Neuronal stem cell (in vitro differentiated cells): ENCODE measurements at regions not wholly inside any gene's neighbourhood (a gene's known extent, or its start where the extent isn't known, plus 50 kb on each side); places are given as distances from the start of the nearest gene placed in this dataset.

Source experiments
- DNase-seq: peaks from one replicate; pipeline ENCODE4 v3.0.0-alpha.2; 2013; ENCODE audit warnings: low spot score
- H2AFZ ChIP-seq: one replicate; pipeline ENCODE4 v1.6.1; 2013; ENCODE audit warnings: mild to moderate bottlenecking, low read length, inconsistent platforms
- H2AK5ac ChIP-seq: 2 replicates; pipeline ENCODE4 v1.6.1; 2013; ENCODE audit warnings: low read depth, mild to moderate bottlenecking, inconsistent platforms, low read length, moderate library complexity, mixed read lengths
- H2BK120ac ChIP-seq: 2 replicates; pipeline ENCODE4 v1.6.1; 2013; ENCODE audit warnings: low read depth, mild to moderate bottlenecking, inconsistent platforms, low read length, moderate library complexity, mixed read lengths
- H2BK12ac ChIP-seq: one replicate; pipeline ENCODE4 v1.6.1; 2013; ENCODE audit warnings: low read length, inconsistent platforms
- H2BK15ac ChIP-seq: 2 replicates; pipeline ENCODE4 v1.6.1; 2013; ENCODE audit warnings: mild to moderate bottlenecking, low read length, inconsistent platforms, mixed read lengths
- H2BK5ac ChIP-seq: one replicate; pipeline ENCODE4 v1.6.1; 2013; ENCODE audit warnings: inconsistent platforms, mild to moderate bottlenecking, low read length, moderate library complexity
- H3K14ac ChIP-seq: one replicate; pipeline ENCODE4 v1.6.1; 2013; ENCODE audit warnings: low read length, inconsistent platforms
- H3K18ac ChIP-seq: 2 replicates; pipeline ENCODE4 v1.6.1; 2013; ENCODE audit warnings: low read length, inconsistent platforms
- H3K23ac ChIP-seq: 2 replicates; pipeline ENCODE4 v1.6.1; 2013; ENCODE audit warnings: low read depth, mild to moderate bottlenecking, mixed read lengths, low read length, inconsistent platforms; ENCODE audit not compliant: poor library complexity
- H3K27ac ChIP-seq: replicated peaks from 3 replicates; pipeline ENCODE4 v1.5.1; 2013; ENCODE audit warnings: low read length, inconsistent platforms
- H3K27me3 ChIP-seq, 3 experiments: 2 replicates each; pipeline ENCODE4 v1.6.1; 2013; ENCODE audit warnings: low read length in 3 of 3, mild to moderate bottlenecking in 2 of 3, inconsistent platforms in 1 of 3, low read depth in 1 of 3, mixed read lengths in 1 of 3, moderate library complexity in 1 of 3; ENCODE audit not compliant: control insufficient read depth in 3 of 3, insufficient read depth in 3 of 3
- H3K36me3 ChIP-seq, 2 donors: replicated peaks in 1 of 2; 2 replicates each; pipeline ENCODE4 v1.6.1; 2013; ENCODE audit warnings: low read length in 2 of 2; ENCODE audit not compliant: control insufficient read depth in 2 of 2, insufficient read depth in 2 of 2
- H3K4ac ChIP-seq: 2 replicates; pipeline ENCODE4 v1.6.1; 2013; ENCODE audit warnings: inconsistent platforms, mild to moderate bottlenecking, low read length, moderate library complexity
- H3K4me1 ChIP-seq, 2 donors: 1 replicate in 1 of 2; 2 replicates in 1 of 2; pipeline ENCODE4 v1.6.1; 2013; ENCODE audit warnings: low read length in 2 of 2, low read depth in 1 of 2; ENCODE audit not compliant: control insufficient read depth in 2 of 2, insufficient read depth in 1 of 2
- H3K4me2 ChIP-seq: one replicate; pipeline ENCODE4 v1.6.1; 2013; ENCODE audit warnings: mild to moderate bottlenecking, low read length, inconsistent platforms; ENCODE audit not compliant: insufficient read depth, poor library complexity, severe bottlenecking
- H3K4me3 ChIP-seq, 2 donors: 2 replicates each; pipeline ENCODE4 v1.5.1; 2013; ENCODE audit warnings: low read length in 2 of 2, mild to moderate bottlenecking in 2 of 2, inconsistent platforms in 1 of 2, moderate library complexity in 1 of 2
- H3K79me1 ChIP-seq: one replicate; pipeline ENCODE4 v1.6.1; 2013; ENCODE audit warnings: low read depth, mild to moderate bottlenecking, inconsistent platforms, low read length, moderate library complexity
- H3K9ac ChIP-seq: one replicate; pipeline ENCODE4 v1.6.1; 2013; ENCODE audit warnings: mild to moderate bottlenecking, low read depth, low read length, inconsistent platforms; ENCODE audit not compliant: poor library complexity
- H3K9me3 ChIP-seq, 2 donors: replicated peaks in 1 of 2; 2 replicates each; pipeline versions ENCODE3 to v1.6.1; 2013; ENCODE audit warnings: low read length in 2 of 2, mild to moderate bottlenecking in 2 of 2, inconsistent platforms in 1 of 2, low read depth in 1 of 2, mixed read lengths in 1 of 2, moderate library complexity in 1 of 2; ENCODE audit not compliant: control insufficient read depth in 2 of 2, insufficient read depth in 1 of 2
- H4K8ac ChIP-seq: one replicate; pipeline ENCODE4 v1.6.1; 2013; ENCODE audit warnings: low read depth, mild to moderate bottlenecking, inconsistent platforms, low read length, moderate library complexity
- H4K91ac ChIP-seq: one replicate; pipeline ENCODE4 v1.6.1; 2013; ENCODE audit warnings: low read length, low read depth, mild to moderate bottlenecking, inconsistent platforms; ENCODE audit not compliant: poor library complexity
- WGBS, 2 donors: extraction: QIAGEN DNeasy Blood & Tissue Kit; methylation state at CpG; one replicate each; pipeline ENCODE4 v1.1.7; 2013; ENCODE audit warnings: missing lambda C conversion rate in 2 of 2, mixed read lengths in 1 of 2; ENCODE audit not compliant: insufficient read length in 2 of 2, insufficient replicate concordance in 1 of 2; ENCODE audit errors: extremely low coverage in 2 of 2; 5-methylcytosine and 5-hydroxymethylcytosine counted together

DNA sequence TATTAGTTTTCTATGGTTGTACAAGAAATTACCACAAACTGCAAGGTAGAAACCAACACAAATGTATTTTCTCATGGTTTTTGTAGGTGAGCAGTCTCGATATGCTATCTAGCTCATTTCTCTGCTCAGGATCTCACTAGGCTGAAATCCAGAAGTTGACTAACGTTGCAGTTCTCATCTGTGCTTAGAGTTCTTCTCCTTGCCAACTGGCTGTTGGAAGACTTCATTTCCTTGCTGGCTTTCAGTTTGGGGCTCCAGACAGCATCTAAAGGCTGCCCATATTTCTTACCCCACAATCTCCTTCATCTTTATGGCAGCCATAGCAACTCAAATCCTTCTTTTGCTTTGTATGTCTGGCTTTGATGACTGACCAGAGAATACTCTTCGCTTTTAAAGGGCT, 362.6 kb upstream of the ADGRL4 start:
- H2BK12ac ChIP-seq: no peak overlapping the region
- H3K4me2 ChIP-seq: no peak overlapping the region
- no peak overlapping the region for H3K14ac ChIP-seq
- no peak overlapping the region for H2AFZ ChIP-seq
- no peaks in the 10 kb centered on the region for H3K27me3 ChIP-seq
- no peak overlapping the region for H2AK5ac ChIP-seq
- no peak overlapping the region for H3K27ac ChIP-seq
- H2BK5ac ChIP-seq: no peak overlapping the region
- no peak overlapping the region for H3K23ac ChIP-seq
- H3K18ac ChIP-seq: no peak overlapping the region
- H2BK120ac ChIP-seq: no peak overlapping the region
- H4K91ac ChIP-seq: no peak overlapping the region
- no peak for DNase-seq
- H3K9ac ChIP-seq: no peak overlapping the region
- H4K8ac ChIP-seq: no peak overlapping the region
- H3K4me1 ChIP-seq: peaks cover 0 to 2% of the 10 kb centered on the region in 2 donors
- H3K9me3 ChIP-seq: peaks cover 0 to 2% of the 10 kb centered on the region in 2 donors
- no peaks in the 10 kb centered on the region for H3K36me3 ChIP-seq
- H2BK15ac ChIP-seq: no peak overlapping the region
- no peaks in the 10 kb centered on the region for H3K79me1 ChIP-seq
- no peak overlapping the region for H3K4me3 ChIP-seq
- WGBS, 2 donors: no CpG with 5 or more reads among the region's 3 CpGs
- H3K4ac ChIP-seq: no peak overlapping the region

DNA sequence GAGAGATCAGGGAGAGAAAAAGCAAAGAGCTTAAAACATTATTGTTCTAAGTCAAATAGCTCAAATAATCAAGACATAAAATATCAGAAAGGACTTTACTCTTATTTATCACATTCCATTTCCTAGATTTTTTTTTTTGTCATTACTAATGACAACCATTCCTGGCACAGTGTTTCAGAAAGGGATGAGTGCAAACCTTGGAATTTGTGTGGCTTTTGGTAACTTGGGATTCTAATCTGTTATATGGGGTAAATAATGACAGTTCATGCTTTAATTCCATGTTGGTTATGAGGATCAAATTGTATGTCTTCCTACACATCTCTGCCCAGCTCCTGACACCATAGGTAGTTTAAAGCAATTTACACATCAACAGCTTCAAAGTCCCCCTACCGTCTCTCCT, 358.4 kb upstream of the ADGRL4 start:
- H3K36me3 ChIP-seq: no peaks in the 10 kb centered on the region
- no peak overlapping the region for H2BK12ac ChIP-seq
- H3K4me3 ChIP-seq: no peak overlapping the region
- H3K23ac ChIP-seq: no peak overlapping the region
- H2BK5ac ChIP-seq: no peak overlapping the region
- H3K27ac ChIP-seq: no peak overlapping the region
- H3K14ac ChIP-seq: no peak overlapping the region
- no peaks in the 10 kb centered on the region for H3K4me1 ChIP-seq
- no peaks in the 10 kb centered on the region for H3K79me1 ChIP-seq
- no peak overlapping the region for H2BK120ac ChIP-seq
- no peak for DNase-seq
- H3K4ac ChIP-seq: no peak overlapping the region
- H4K91ac ChIP-seq: no peak overlapping the region
- H2BK15ac ChIP-seq: no peak overlapping the region
- H2AFZ ChIP-seq: no peak overlapping the region
- no peaks in the 10 kb centered on the region for H3K27me3 ChIP-seq
- H4K8ac ChIP-seq: no peak overlapping the region
- H3K18ac ChIP-seq: no peak overlapping the region
- no peaks in the 10 kb centered on the region for H3K9me3 ChIP-seq
- WGBS, 2 donors: no CpG with 5 or more reads among the region's 1 CpG
- H2AK5ac ChIP-seq: no peak overlapping the region
- H3K4me2 ChIP-seq: no peak overlapping the region
- no peak overlapping the region for H3K9ac ChIP-seq

DNA sequence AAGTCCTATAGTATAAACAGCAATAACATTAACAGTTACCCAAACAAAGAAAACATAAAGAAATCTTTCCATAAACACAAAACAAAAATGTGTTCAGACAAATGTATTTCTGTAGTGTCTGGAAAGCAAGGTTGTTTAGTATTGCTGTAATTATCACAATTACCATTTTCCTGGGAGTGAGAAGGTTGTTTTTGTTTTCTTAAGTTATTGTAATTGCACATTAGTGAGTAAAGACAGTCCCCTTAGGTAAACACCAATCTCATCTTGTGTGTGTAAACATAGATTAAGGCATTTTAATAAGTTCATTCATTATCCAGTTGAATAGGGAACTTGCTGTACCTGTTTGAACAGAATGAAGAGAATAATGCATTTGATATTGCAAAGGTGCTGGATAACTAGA, 356.9 kb upstream of the ADGRL4 start:
- Histone ChIP-seq H3K23ac (no peak overlapping the region), H3K27ac (no peak overlapping the region), H3K9me3 (no peaks in the 10 kb centered on the region), H3K4ac (no peak overlapping the region), H3K4me3 (no peak overlapping the region), H2BK15ac (no peak overlapping the region), H3K18ac (no peak overlapping the region), H3K4me1 (no peaks in the 10 kb centered on the region), H2BK5ac (no peak overlapping the region), H3K14ac (no peak overlapping the region), H4K91ac (no peak overlapping the region), H2BK12ac (no peak overlapping the region), H3K4me2 (no peak overlapping the region), H3K9ac (no peak overlapping the region), H4K8ac (no peak overlapping the region), H2BK120ac (no peak overlapping the region), H2AFZ (no peak overlapping the region), H2AK5ac (no peak overlapping the region), H3K36me3 (no peaks in the 10 kb centered on the region), H3K79me1 (no peaks in the 10 kb centered on the region), H3K27me3 (no peaks in the 10 kb centered on the region)
- DNase-seq: no peak

DNA sequence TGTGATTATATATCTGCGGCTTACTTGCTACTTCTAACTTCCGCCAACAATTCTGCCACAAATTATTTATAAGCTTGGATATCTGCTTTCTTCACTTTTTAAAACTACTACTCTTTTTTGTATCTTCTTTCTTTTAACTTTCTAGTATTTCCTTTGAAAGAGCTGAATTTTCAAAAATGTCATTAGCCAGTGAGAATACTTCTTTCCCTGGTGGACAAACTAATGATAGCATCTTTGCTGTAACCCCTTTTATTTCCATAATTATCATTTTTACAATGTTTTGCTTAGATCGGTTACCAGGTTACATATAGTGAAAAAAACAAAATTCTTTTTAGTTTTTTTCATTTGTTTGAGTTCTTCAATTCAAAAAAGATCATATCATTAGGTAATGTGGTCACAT, 355.9 kb upstream of the ADGRL4 start:
- DNase-seq: no peak
- Histone ChIP-seq H2BK12ac (no peak overlapping the region), H2BK5ac (no peak overlapping the region), H3K27me3 (no peaks in the 10 kb centered on the region), H3K79me1 (no peaks in the 10 kb centered on the region), H3K36me3 (no peaks in the 10 kb centered on the region), H2BK120ac (no peak overlapping the region), H2AK5ac (no peak overlapping the region), H3K4me1 (no peaks in the 10 kb centered on the region), H4K8ac (no peak overlapping the region), H3K18ac (no peak overlapping the region), H3K4me2 (no peak overlapping the region), H3K23ac (no peak overlapping the region), H3K27ac (no peak overlapping the region), H3K14ac (no peak overlapping the region), H3K4me3 (no peak overlapping the region), H2AFZ (no peak overlapping the region), H3K9ac (no peak overlapping the region), H3K9me3 (no peaks in the 10 kb centered on the region), H4K91ac (no peak overlapping the region), H3K4ac (no peak overlapping the region), H2BK15ac (no peak overlapping the region)
- no CpG with 5 or more reads among the region's 3 CpGs for WGBS, 2 donors
